ENCODE measurements at regions not wholly inside any gene's neighbourhood (a gene's known extent, or its start where the extent isn't known, plus 50 kb on each side); places are given as distances from the start of the nearest gene placed in this dataset.

GRCh38 chr16:73157861-73158260, 109.9 kb upstream of the ZFHX3 start:
- peaks cover 0 to 1% (median 0%) of the 10 kb centered on the region in 4 experiments; a peak in 2 of 7 replicates for H3K4me1 ChIP-seq (replicated peaks in 1 of 4; ENCODE audit: control insufficient read depth in 3 of 4, insufficient read depth in 4 of 4, low read length in 3 of 4)
- no peak overlapping the region for H4K5ac ChIP-seq (ENCODE audit: insufficient read length, low read depth, low read length)
- H2AK5ac ChIP-seq (ENCODE audit: low read depth, low read length): no peak overlapping the region
- H3K27me3 ChIP-seq (replicated peaks in 1 of 4; ENCODE audit: control insufficient read depth in 3 of 4, extremely low read depth in 1 of 4, insufficient read depth in 3 of 4, low read length in 3 of 4): 0 out of 7 replicates have a peak, but pooled peaks cover 0 to 2% (median 0%) of the 10 kb centered on the region in 4 experiments
- no peak overlapping the region for H3K4ac ChIP-seq (replicated peaks; ENCODE audit: insufficient read length, low read depth, low read length)
- no peak overlapping the region for H3K27ac ChIP-seq (ENCODE audit: low read depth, low read length)
- no peaks in the 10 kb centered on the region for H3K79me1 ChIP-seq (ENCODE audit: low read depth, low read length)
- H2BK15ac ChIP-seq (ENCODE audit: low read length): no peak overlapping the region
- H3K56ac ChIP-seq (replicated peaks; ENCODE audit: insufficient read length, low read depth, low read length): no peak overlapping the region
- no peaks in the 10 kb centered on the region for H3K36me3 ChIP-seq (ENCODE audit: control insufficient read depth in 2 of 4, insufficient read depth in 4 of 4, low read length in 3 of 4)
- no peak overlapping the region for H2BK5ac ChIP-seq (ENCODE audit: low read depth, low read length)
- no peak overlapping the region for H3K18ac ChIP-seq (ENCODE audit: extremely low read depth, low read length)
- DNase-seq (ENCODE audit: low read depth in 1 of 2, low spot score in 2 of 2): no peak
- POLR2A ChIA-PET (ENCODE audit: partially characterized antibody): no interaction called here
- H4K91ac ChIP-seq (replicated peaks; ENCODE audit: insufficient read length, low read length): no peak overlapping the region
- H4K20me1 ChIP-seq (replicated peaks in 1 of 2; ENCODE audit: control insufficient read depth in 1 of 2, insufficient read depth in 2 of 2, low read length in 2 of 2): no peaks in the 10 kb centered on the region
- TF ChIP-seq ASH2L (IDR thresholded peaks at IDR 0.05; ENCODE audit: low read length) (no peak), NANOG (IDR thresholded peaks at IDR 0.05; ENCODE audit: insufficient read depth, low read depth, low read length, poor library complexity, severe bottlenecking) (no peak), USF2 (IDR thresholded peaks at IDR 0.05; ENCODE audit: low read length) (no peak), TBP (IDR thresholded peaks at IDR 0.05; ENCODE audit: low read depth, low read length) (no peak), BACH1 (IDR thresholded peaks at IDR 0.05; ENCODE audit: low read length) (no peak)
- H3K4me3 ChIP-seq (ENCODE audit: extremely low read depth in 1 of 4, insufficient read depth in 2 of 4, low read depth in 3 of 4, low read length in 4 of 4): no peak overlapping the region
- H3K23me2 ChIP-seq (ENCODE audit: low read depth, low read length): no peaks in the 10 kb centered on the region
- no peak overlapping the region for H2BK12ac ChIP-seq (ENCODE audit: low read depth, low read length)
- 86% methylated on average over 3 of the region's 3 CpGs; no CpG with 5 or more reads in 1 of the 2 experiments for WGBS, 2 experiments (ENCODE audit: extremely low coverage in 1 of 2, insufficient coverage in 1 of 2, insufficient read length in 1 of 2, insufficient replicate concordance in 2 of 2, low coverage in 1 of 2, low lambda C conversion rate in 2 of 2, missing lambda C conversion rate in 1 of 2)
- no peak overlapping the region for H4K8ac ChIP-seq (ENCODE audit: extremely low read depth, insufficient read depth, low read length)
- no peak overlapping the region for H3K4me2 ChIP-seq (ENCODE audit: insufficient read depth in 1 of 2, low read depth in 2 of 2, low read length in 2 of 2)
- H3K14ac ChIP-seq (ENCODE audit: insufficient read length): no peak overlapping the region
- H2AFZ ChIP-seq (ENCODE audit: low read length): no peak overlapping the region
- CTCF ChIA-PET (ENCODE audit: partially characterized antibody): interaction anchor here (1.4 kb wide), 1 partner anchor 19 kb away, joined by 9 read pairs; no protein-coding TSS in a partner anchor
- no peak for FAIRE-seq
- H3K23ac ChIP-seq (ENCODE audit: insufficient read length): no peak overlapping the region
- no peaks in the 10 kb centered on the region for H3K9me3 ChIP-seq (ENCODE audit: insufficient read depth in 2 of 2, low read depth in 1 of 2, low read length in 1 of 2)
- H2BK20ac ChIP-seq (ENCODE audit: low read length): no peak overlapping the region
- H3K79me2 ChIP-seq (ENCODE audit: control insufficient read depth in 1 of 2, insufficient read depth in 2 of 2, low read length in 2 of 2): no peaks in the 10 kb centered on the region
- no peak overlapping the region for H2BK120ac ChIP-seq (replicated peaks; ENCODE audit: low read depth, low read length)
- no peak overlapping the region for H3K9ac ChIP-seq (replicated peaks in 1 of 4; ENCODE audit: extremely low read depth in 1 of 4, low read depth in 3 of 4, low read length in 3 of 4)

All from H1 (cell line).